ES-I3 (cell line): ENCODE measurements at regions not wholly inside any gene's neighbourhood (a gene's known extent, or its start where the extent isn't known, plus 50 kb on each side); places are given as distances from the start of the nearest gene placed in this dataset.
"Not testable (repeated sequence)": the region's sequence is repeated elsewhere in the genome, so short reads cannot be mapped to it uniquely, and the experiment has no call there.

Experiments used
- H3K36me3 ChIP-seq: 2 replicates; pipeline ENCODE4 v1.6.1; 2013; ENCODE audit warnings: mild to moderate bottlenecking, low read length, control low read depth, moderate library complexity; ENCODE audit not compliant: insufficient read depth
- H3K4me1 ChIP-seq: 2 replicates; pipeline ENCODE4 v1.6.1; 2013; ENCODE audit warnings: mild to moderate bottlenecking, control low read depth, low read length; ENCODE audit not compliant: insufficient read depth
- H3K9ac ChIP-seq: 2 replicates; pipeline ENCODE4 v1.6.1; 2013; ENCODE audit warnings: low read depth, mild to moderate bottlenecking, low read length, moderate library complexity
- H3K9me3 ChIP-seq: 2 replicates; pipeline ENCODE4 v1.6.1; 2013; ENCODE audit warnings: mild to moderate bottlenecking, low read length, moderate library complexity; ENCODE audit not compliant: control insufficient read depth, insufficient read depth

- Histone ChIP-seq H3K36me3 (no peaks in the 10 kb centered on the region), H3K9me3 (peaks cover 8% of the 10 kb centered on the region; the same call in 1 of the 2 replicates), H3K4me1 (no peaks in the 10 kb centered on the region), H3K9ac (no peak overlapping the region)
Measured at GRCh38 chr4:28015996-28016395, 1155.4 kb downstream of the STIM2 start.

GRCh38 chr4:28038253-28038652 lies 1177.6 kb downstream of the STIM2 start:
- H3K36me3 ChIP-seq, H3K9ac ChIP-seq, H3K4me1 ChIP-seq, H3K9me3 ChIP-seq: not testable (repeated sequence)

DNA sequence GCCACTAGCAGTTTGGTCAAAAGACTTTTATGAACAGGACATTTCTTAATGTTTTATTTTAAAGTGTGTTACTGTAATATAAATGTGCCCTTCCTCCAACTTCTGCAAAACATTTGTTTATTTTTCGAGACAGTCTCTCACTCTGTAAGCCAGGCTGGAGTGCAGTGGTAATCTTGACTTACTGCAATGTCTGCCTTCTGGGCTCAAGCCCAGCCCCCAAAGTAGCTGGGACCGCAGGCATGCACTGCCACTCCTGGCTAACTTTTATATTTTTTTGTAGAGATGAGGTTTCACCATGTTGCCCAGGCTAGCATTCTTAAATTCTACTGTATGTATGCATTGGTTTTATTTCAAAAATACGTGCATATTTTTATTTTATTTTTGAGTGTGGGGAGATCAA lies 1201.9 kb downstream of the STIM2 start:
- Histone ChIP-seq H3K9me3 (no peaks in the 10 kb centered on the region), H3K9ac (no peak overlapping the region), H3K4me1 (no peaks in the 10 kb centered on the region)

GRCh38 chr4:28073860-28074555 lies 1213.4 kb downstream of the STIM2 start:
- H3K36me3 ChIP-seq: no peaks in the 10 kb centered on the region
- H3K4me1 ChIP-seq: no peaks in the 10 kb centered on the region
- H3K9me3 ChIP-seq: no peaks in the 10 kb centered on the region
- no peak overlapping the region for H3K9ac ChIP-seq

More for the DNA sequence above, 1201.9 kb downstream of the STIM2 start:
- H3K36me3 ChIP-seq: no peaks in the 10 kb centered on the region

GRCh38 chr4:28075401-28075956 lies 1214.8 kb downstream of the STIM2 start:
- Histone ChIP-seq H3K36me3 (no peaks in the 10 kb centered on the region), H3K4me1 (no peaks in the 10 kb centered on the region), H3K9ac (no peak overlapping the region), H3K9me3 (no peaks in the 10 kb centered on the region)

- H3K9me3 ChIP-seq, H3K36me3 ChIP-seq, H3K9ac ChIP-seq, H3K4me1 ChIP-seq: not testable (repeated sequence)
Measured at GRCh38 chr4:28077203-28077602, 1216.6 kb downstream of the STIM2 start.

DNA sequence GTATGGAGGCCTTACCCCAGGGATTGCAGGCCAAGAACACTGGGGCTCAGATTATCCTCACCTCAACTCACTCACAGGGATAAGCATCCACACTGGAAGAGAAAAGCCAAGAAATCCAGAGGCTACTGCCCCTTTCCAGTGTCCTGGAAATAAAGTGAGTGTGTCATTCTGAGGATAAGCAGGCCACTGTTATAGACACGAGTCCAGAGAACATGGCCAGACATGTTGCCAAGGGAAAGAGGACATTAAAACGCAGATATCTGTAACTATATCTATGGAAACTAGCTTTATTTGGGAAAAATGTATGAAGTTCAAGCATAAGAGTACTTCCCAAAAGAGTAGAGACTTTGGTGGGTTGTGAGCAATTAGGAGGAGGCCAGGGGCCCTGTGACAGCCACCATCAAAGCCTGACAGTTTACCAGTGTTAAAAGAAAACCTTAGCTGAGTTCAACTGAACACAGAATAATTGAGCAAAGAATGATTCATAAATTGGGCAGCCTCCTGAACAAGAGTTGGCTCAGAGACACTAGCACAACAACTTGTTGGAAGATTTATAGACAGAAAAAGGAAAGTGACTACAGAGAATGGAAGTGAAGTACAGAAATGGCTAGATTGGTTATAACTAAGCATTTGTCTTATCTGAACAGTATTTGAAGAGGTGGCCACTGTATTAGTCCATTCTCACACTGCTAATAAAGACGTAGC lies 1222.2 kb downstream of the STIM2 start:
- Histone ChIP-seq H3K9ac (no peak overlapping the region), H3K36me3 (no peaks in the 10 kb centered on the region), H3K9me3 (no peaks in the 10 kb centered on the region), H3K4me1 (no peaks in the 10 kb centered on the region)

DNA sequence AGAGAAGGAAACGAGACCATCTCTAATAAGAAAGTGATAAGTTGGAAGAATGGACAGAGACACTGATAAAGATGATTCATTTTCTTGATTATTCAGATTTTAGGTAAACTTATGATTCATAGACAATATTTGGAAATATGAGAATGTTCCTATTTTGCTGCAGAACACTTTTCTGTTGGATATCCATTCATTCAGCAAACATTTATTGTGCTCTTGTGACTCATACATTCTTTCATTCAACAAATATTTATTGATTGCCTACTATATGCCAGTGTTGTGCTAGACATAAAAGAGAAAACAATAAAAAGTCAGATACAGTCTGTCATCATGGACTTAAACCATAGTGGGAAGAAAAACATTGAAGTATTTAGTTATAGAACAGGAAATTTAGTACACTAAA lies 1232.0 kb downstream of the STIM2 start:
- Histone ChIP-seq H3K36me3 (no peaks in the 10 kb centered on the region), H3K9me3 (no peaks in the 10 kb centered on the region; the same call in 1 of the 2 replicates), H3K9ac (no peak overlapping the region), H3K4me1 (no peaks in the 10 kb centered on the region)

DNA sequence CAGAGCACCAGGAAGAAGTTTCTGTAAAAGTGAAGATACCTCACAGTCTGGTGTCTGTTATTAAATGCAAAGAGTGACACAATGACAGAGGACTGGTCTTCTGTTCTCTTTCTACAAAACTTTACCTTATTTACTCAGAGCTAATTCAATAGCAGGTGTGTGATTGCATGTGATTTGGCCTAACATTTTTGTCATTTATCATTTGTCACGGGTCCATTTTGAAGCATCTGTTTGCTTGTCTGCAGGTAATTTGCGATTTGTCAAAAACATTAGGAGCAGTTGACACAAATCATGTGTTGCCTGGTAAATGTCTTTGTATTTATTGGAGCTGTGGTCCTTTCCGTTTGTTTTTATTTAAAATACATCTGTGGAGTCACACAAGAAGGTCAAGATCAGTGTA lies 1232.4 kb downstream of the STIM2 start:
- no peaks in the 10 kb centered on the region; the same call in 1 of the 2 replicates for H3K9me3 ChIP-seq
- no peaks in the 10 kb centered on the region for H3K4me1 ChIP-seq
- H3K9ac ChIP-seq: no peak overlapping the region
- no peaks in the 10 kb centered on the region for H3K36me3 ChIP-seq

GRCh38 chr4:28101583-28101982 lies 1240.9 kb downstream of the STIM2 start:
- H3K9me3 ChIP-seq: no peaks in the 10 kb centered on the region
- H3K9ac ChIP-seq: no peak overlapping the region
- no peaks in the 10 kb centered on the region for H3K4me1 ChIP-seq
- no peaks in the 10 kb centered on the region for H3K36me3 ChIP-seq

GRCh38 chr4:28105271-28105859 lies 1244.7 kb downstream of the STIM2 start:
- H3K4me1 ChIP-seq: no peaks in the 10 kb centered on the region
- H3K9me3 ChIP-seq: no peaks in the 10 kb centered on the region
- no peaks in the 10 kb centered on the region for H3K36me3 ChIP-seq
- H3K9ac ChIP-seq: no peak overlapping the region

DNA sequence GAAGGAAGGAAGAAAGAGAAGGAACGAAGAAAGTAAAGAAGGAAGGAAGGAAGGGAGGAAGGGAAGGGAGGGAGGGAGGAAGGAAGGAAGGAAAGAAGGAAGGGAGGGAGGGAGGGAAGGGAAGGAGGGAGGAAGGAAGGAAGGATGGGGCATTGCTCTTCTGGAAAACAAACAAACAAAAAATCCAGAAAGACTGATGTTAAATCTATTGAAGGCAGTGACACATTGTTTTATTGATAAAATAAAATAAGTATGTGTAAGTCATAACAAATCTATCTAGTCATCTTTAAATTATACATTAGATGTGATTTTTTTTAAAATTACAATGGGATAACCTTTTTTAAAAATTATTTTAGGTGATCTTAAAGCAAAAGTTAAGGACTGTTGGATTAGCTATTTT lies 1245.5 kb downstream of the STIM2 start:
- H3K9ac ChIP-seq: no peak overlapping the region
- H3K4me1 ChIP-seq: no peaks in the 10 kb centered on the region
- no peaks in the 10 kb centered on the region for H3K9me3 ChIP-seq
- no peaks in the 10 kb centered on the region for H3K36me3 ChIP-seq

GRCh38 chr4:28109801-28110200 lies 1249.2 kb downstream of the STIM2 start:
- H3K9ac ChIP-seq: no peak overlapping the region
- no peaks in the 10 kb centered on the region for H3K4me1 ChIP-seq
- H3K9me3 ChIP-seq: no peaks in the 10 kb centered on the region
- H3K36me3 ChIP-seq: no peaks in the 10 kb centered on the region

GRCh38 chr4:28112691-28113335 lies 1252.2 kb downstream of the STIM2 start:
- H3K4me1 ChIP-seq, H3K9ac ChIP-seq, H3K36me3 ChIP-seq, H3K9me3 ChIP-seq: not testable (repeated sequence)
